HEK293 (cell line): ENCODE measurements at regions not wholly inside any gene's neighbourhood (a gene's known extent, or its start where the extent isn't known, plus 50 kb on each side); places are given as distances from the start of the nearest gene placed in this dataset.

Experiments
- CTCF ChIA-PET: fragments of 350-600 bp; formaldehyde crosslinking; extraction: SDS; loops from one replicate; lab custom pipeline; 2021; ENCODE audit warnings: antibody characterized with exemption; lab: Yijun Ruan, JAX
- POLR2A ChIA-PET: fragments of 300-600 bp; formaldehyde crosslinking; extraction: SDS; loops from one replicate; lab custom pipeline; 2020; ENCODE audit warnings: antibody characterized with exemption, inconsistent platforms; lab: Yijun Ruan, JAX
- H3K27ac ChIP-seq: fragments of 200-500 bp; sonication (Bioruptor generic); 2 replicates; pipeline ENCODE4 v1.5.1; 2014; ENCODE audit warnings: low read depth, low read length, control low read depth, inconsistent platforms; ENCODE audit errors: extremely low read depth
- H3K36me3 ChIP-seq, 2 experiments: fragments of 200-500 bp in 1 of 2; sonication (Bioruptor generic) in 1 of 2; 1 replicate in 1 of 2; 2 replicates in 1 of 2; pipeline ENCODE4 v1.5.1; 2014 to 2017; ENCODE audit warnings: inconsistent platforms in 2 of 2, low read length in 2 of 2; ENCODE audit not compliant: control insufficient read depth in 2 of 2, insufficient read depth in 1 of 2
- H3K4me1 ChIP-seq: fragments of 200-500 bp; sonication (Bioruptor generic); 2 replicates; pipeline ENCODE4 v1.5.1; 2014; ENCODE audit warnings: mild to moderate bottlenecking, low read length, inconsistent platforms; ENCODE audit not compliant: control insufficient read depth, insufficient read depth
- H3K4me3 ChIP-seq: 2 replicates; pipeline ENCODE4 v1.5.1; 2011; ENCODE audit warnings: low read depth, mild to moderate bottlenecking, control low read depth, low read length, moderate library complexity
- H3K9me3 ChIP-seq: fragments of 200-500 bp; sonication (Bioruptor generic); 2 replicates; pipeline ENCODE4 v1.5.1; 2014; ENCODE audit warnings: low read depth, low read length, inconsistent platforms; ENCODE audit not compliant: control insufficient read depth, insufficient read depth
- GFI1B ChIP-seq: fragments of 450-650 bp; formaldehyde crosslinking; IDR thresholded peaks from 2 replicates; pipeline ENCODE4 v1.5.1; 2016; ENCODE audit warnings: missing biosample characterization, missing genetic modification characterization
- KLF1 ChIP-seq: fragments of 450-650 bp; formaldehyde crosslinking; IDR thresholded peaks from 2 replicates; pipeline ENCODE4 v1.5.1; 2016; ENCODE audit warnings: missing biosample characterization, missing genetic modification characterization
- PBX3 ChIP-seq: sonication (generic); formaldehyde crosslinking; IDR thresholded peaks from 2 replicates; pipeline ENCODE4 v1.8.1; 2022; ENCODE audit warnings: mild to moderate bottlenecking, moderate library complexity, missing genetic modification reagents
- REST ChIP-seq: fragments of 450-650 bp; formaldehyde crosslinking; IDR thresholded peaks from 2 replicates; pipeline ENCODE4 v1.5.1; 2016; ENCODE audit warnings: missing biosample characterization, missing genetic modification characterization
- SCRT2 ChIP-seq: fragments of 450-650 bp; formaldehyde crosslinking; IDR thresholded peaks from 2 replicates; pipeline ENCODE4 v1.5.1; 2016; ENCODE audit warnings: missing biosample characterization, missing genetic modification characterization
- ZBTB1 ChIP-seq: fragments of 450-650 bp; formaldehyde crosslinking; IDR thresholded peaks from 2 replicates; pipeline ENCODE4 v1.5.1; 2016; ENCODE audit warnings: missing biosample characterization, missing genetic modification characterization
- ZBTB10 ChIP-seq: fragments of 450-650 bp; formaldehyde crosslinking; IDR thresholded peaks from 2 replicates; pipeline ENCODE4 v1.5.1; 2016; ENCODE audit warnings: missing biosample characterization, missing genetic modification characterization
- ZBTB49 ChIP-seq: fragments of 450-650 bp; formaldehyde crosslinking; IDR thresholded peaks from 2 replicates; pipeline ENCODE4 v1.5.1; 2016; ENCODE audit warnings: missing biosample characterization, missing genetic modification characterization, low read depth
- ZNF175 ChIP-seq: fragments of 450-650 bp; formaldehyde crosslinking; IDR thresholded peaks from 2 replicates; pipeline ENCODE4 v1.5.1; 2016; ENCODE audit warnings: missing biosample characterization, missing genetic modification characterization
- ZNF26 ChIP-seq: fragments of 450-650 bp; formaldehyde crosslinking; IDR thresholded peaks from 2 replicates; pipeline ENCODE4 v1.5.1; 2016; ENCODE audit warnings: missing biosample characterization, missing genetic modification characterization
- ZNF366 ChIP-seq: fragments of 450-650 bp; formaldehyde crosslinking; conservative IDR thresholded peaks from 2 replicates; pipeline ENCODE4 v1.5.1; 2016; ENCODE audit warnings: missing biosample characterization, missing genetic modification characterization
- ZNF391 ChIP-seq: fragments of 450-650 bp; formaldehyde crosslinking; IDR thresholded peaks from 2 replicates; pipeline ENCODE4 v1.5.1; 2016; ENCODE audit warnings: low read depth, missing biosample characterization, missing genetic modification characterization, borderline replicate concordance
- ZNF433 ChIP-seq: fragments of 450-650 bp; formaldehyde crosslinking; IDR thresholded peaks from 2 replicates; pipeline ENCODE4 v1.5.1; 2016; ENCODE audit warnings: missing biosample characterization, missing genetic modification characterization, low read depth
- ZNF48 ChIP-seq: fragments of 450-650 bp; formaldehyde crosslinking; IDR thresholded peaks from 2 replicates; pipeline ENCODE4 v1.5.1; 2016; ENCODE audit warnings: missing biosample characterization, missing genetic modification characterization
- ZNF513 ChIP-seq: fragments of 450-650 bp; IDR thresholded peaks from 2 replicates; pipeline ENCODE4 v1.5.1; 2018; ENCODE audit warnings: missing biosample characterization, missing genetic modification characterization
- ZNF571 ChIP-seq: fragments of 450-650 bp; formaldehyde crosslinking; IDR thresholded peaks from 2 replicates; pipeline ENCODE4 v1.5.0; 2017; ENCODE audit warnings: missing biosample characterization, missing genetic modification characterization
- ZNF677 ChIP-seq: fragments of 450-650 bp; IDR thresholded peaks from 2 replicates; pipeline ENCODE4 v1.5.0; 2018; ENCODE audit warnings: missing biosample characterization, mild to moderate bottlenecking, missing genetic modification characterization, moderate library complexity
- ZNF701 ChIP-seq: fragments of 450-650 bp; formaldehyde crosslinking; IDR thresholded peaks from 2 replicates; pipeline ENCODE4 v1.5.1; 2016; ENCODE audit warnings: missing biosample characterization, missing genetic modification characterization
- ZNF76 ChIP-seq: fragments of 450-650 bp; formaldehyde crosslinking; IDR thresholded peaks from 2 replicates; pipeline ENCODE4; 2016; ENCODE audit warnings: low read depth, missing biosample characterization, missing genetic modification characterization, borderline replicate concordance
- ZNF768 ChIP-seq: fragments of 450-650 bp; formaldehyde crosslinking; IDR thresholded peaks from 2 replicates; pipeline ENCODE4 v1.5.1; 2018; ENCODE audit warnings: missing biosample characterization, mild to moderate bottlenecking, missing genetic modification characterization
- ZNF837 ChIP-seq: fragments of 450-650 bp; formaldehyde crosslinking; IDR thresholded peaks from 2 replicates; pipeline ENCODE4 v1.5.1; 2016; ENCODE audit warnings: missing biosample characterization, missing genetic modification characterization
- ZSCAN16 ChIP-seq: fragments of 450-650 bp; formaldehyde crosslinking; IDR thresholded peaks from 2 replicates; pipeline ENCODE4 v1.5.1; 2016; ENCODE audit warnings: missing biosample characterization, missing genetic modification characterization

GRCh38 chr15:37206690-37207089 lies 106.3 kb upstream of the MEIS2 start:
- no peaks in the 10 kb centered on the region for H3K9me3 ChIP-seq
- POLR2A ChIA-PET = no interaction called here
- TF ChIP-seq ZNF701 = no peak
- no peak for TF ChIP-seq ZBTB1 (tag by site-specific recombination)
- TF ChIP-seq SCRT2 (tag by site-specific recombination) = no peak
- TF ChIP-seq ZNF433 (tag by site-specific recombination) = no peak
- no peak for TF ChIP-seq ZNF391
- TF ChIP-seq ZNF571 (tag by site-specific recombination) = no peak
- no peak for TF ChIP-seq KLF1
- TF ChIP-seq ZNF175 (tag by site-specific recombination) = no peak
- no peak for TF ChIP-seq REST (tag by site-specific recombination)
- TF ChIP-seq ZNF837 (tag by site-specific recombination) = no peak
- TF ChIP-seq ZNF677 (tag by site-specific recombination) = no peak
- no peak for TF ChIP-seq ZSCAN16 (tag by site-specific recombination)
- no peak for TF ChIP-seq ZNF76 (tag by site-specific recombination)
- TF ChIP-seq GFI1B (tag by site-specific recombination) = no peak
- no peak for TF ChIP-seq ZNF366 (tag by site-specific recombination)
- no peak for TF ChIP-seq ZBTB10 (tag by site-specific recombination)
- TF ChIP-seq ZNF768 (tag by site-specific recombination) = no peak
- TF ChIP-seq, all 188 proteins: peak for 0
- CTCF ChIA-PET = no interaction called here
- Histone ChIP-seq H3K36me3 (no peaks in the 10 kb centered on the region), H3K4me1 (no peaks in the 10 kb centered on the region), H3K27ac (no peak overlapping the region), H3K4me3 (no peak overlapping the region)

- no peak overlapping the region for H3K4me3 ChIP-seq
- no peak overlapping the region for H3K27ac ChIP-seq
- no peaks in the 10 kb centered on the region for H3K36me3 ChIP-seq
- ChIA-PET CTCF (interaction anchor here (0.6 kb wide), 1 partner anchor 795 kb away, joined by 3 read pairs; no protein-coding TSS in a partner anchor), POLR2A (no interaction called here)
- H3K9me3 ChIP-seq = no peaks in the 10 kb centered on the region
- H3K4me1 ChIP-seq = no peaks in the 10 kb centered on the region
- TF ChIP-seq PBX3 (CRISPR knock-in tag) (no peak), ZNF571 (tag by site-specific recombination) (no peak), ZNF48 (tag by site-specific recombination) (no peak), ZNF26 (tag by site-specific recombination) (no peak), ZBTB49 (tag by site-specific recombination) (no peak), ZNF513 (tag by site-specific recombination) (no peak)
Measured at GRCh38 chr15:37208146-37209040, 108.0 kb upstream of the MEIS2 start.
